Upper lobe of right lung (tissue), 1 donor: ENCODE measurements at regions not wholly inside any gene's neighbourhood (a gene's known extent, or its start where the extent isn't known, plus 50 kb on each side); places are given as distances from the start of the nearest gene placed in this dataset.

Experiments used
- ATAC-seq: fragments of 200-7000 bp; cut with Tn5 transposase; one replicate; pipeline ENCODE4 v1.9.1; 2020; ENCODE audit warnings: mild to moderate bottlenecking, moderate library complexity
- DNase-seq: peaks from one replicate; pipeline ENCODE4 v3.0.0-alpha.2; 2020
- H3K27ac ChIP-seq: fragments of 200-600 bp; one replicate; pipeline ENCODE4 v1.8.0; 2022
- H3K27me3 ChIP-seq: fragments of 200-600 bp; one replicate; pipeline ENCODE4 v1.8.0; 2022; ENCODE audit warnings: mild to moderate bottlenecking
- H3K36me3 ChIP-seq: fragments of 200-600 bp; one replicate; pipeline ENCODE4 v1.8.0; 2022
- H3K4me1 ChIP-seq: fragments of 200-600 bp; one replicate; pipeline ENCODE4 v1.8.0; 2022
- H3K4me3 ChIP-seq: fragments of 200-600 bp; one replicate; pipeline ENCODE4 v1.8.0; 2022; ENCODE audit warnings: mild to moderate bottlenecking
- H3K9me3 ChIP-seq: fragments of 200-600 bp; one replicate; pipeline ENCODE4 v1.8.0; 2022
- CTCF ChIP-seq: fragments of 200-600 bp; IDR thresholded peaks from one replicate; pipeline ENCODE4 v1.8.0; 2022; ENCODE audit warnings: antibody characterized with exemption
- intact Hi-C: fragments of 100-400 bp; cut with DNase I; formaldehyde crosslinking; loops from one replicate; pipeline ENCODE4 v1.11.0; 2022
- donor health status: DM: no; HTN: yes; CAD: no; lungs with severe emphysema.

DNA sequence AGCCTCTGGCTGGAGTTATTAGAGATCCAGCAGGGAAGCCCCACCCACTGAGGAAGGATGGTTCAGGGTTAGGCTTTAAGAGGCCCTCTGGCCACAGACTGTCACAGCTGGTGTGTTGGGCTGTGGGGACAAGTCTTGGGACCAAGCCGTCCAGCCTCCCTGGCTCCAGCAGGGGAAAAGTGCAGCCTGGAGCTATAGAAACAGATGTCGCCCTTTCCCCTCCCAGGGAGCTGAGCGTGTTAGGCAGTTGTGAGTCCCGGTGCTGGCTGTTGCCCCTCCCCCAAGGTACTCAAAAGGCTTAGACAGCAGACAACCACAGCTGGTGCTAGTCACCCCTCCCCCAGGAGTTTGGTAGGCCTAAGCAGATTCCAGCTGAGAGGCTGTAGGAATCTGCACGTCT, 143.4 kb downstream of the TMEM168 start:
- H3K4me3 ChIP-seq, result no peak overlapping the region
- H3K4me1 ChIP-seq, result no peaks in the 10 kb centered on the region
- no peak for TF ChIP-seq CTCF
- no peaks in the 10 kb centered on the region for H3K36me3 ChIP-seq
- no peaks in the 10 kb centered on the region for H3K27me3 ChIP-seq
- no peak overlapping the region for H3K27ac ChIP-seq
- peaks cover 10% of the 10 kb centered on the region for H3K9me3 ChIP-seq
- ATAC-seq (no peak), DNase-seq (no peak)
- intact Hi-C loops, result no loop called here

DNA sequence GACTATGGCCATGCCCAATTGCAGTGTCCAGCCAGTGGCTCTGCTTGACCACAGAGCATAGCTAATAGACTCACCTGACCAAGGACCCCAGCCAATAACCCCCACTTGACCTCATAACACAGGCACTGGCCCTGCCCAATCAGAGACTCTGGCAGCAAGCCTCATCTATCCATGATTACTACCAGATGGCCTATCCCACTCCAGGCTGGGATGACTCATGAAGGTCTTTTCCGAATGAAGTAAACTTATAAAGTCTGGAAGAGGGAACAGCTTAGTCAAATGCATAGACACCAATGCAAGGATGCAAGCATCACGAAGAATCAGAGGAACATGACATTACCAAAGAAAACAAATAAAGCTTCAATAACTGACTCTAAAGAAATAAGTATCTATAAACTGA, 141.4 kb downstream of the TMEM168 start:
- Histone ChIP-seq H3K27me3 (no peaks in the 10 kb centered on the region), H3K36me3 (no peaks in the 10 kb centered on the region)
- intact Hi-C loops, result no loop called here

DNA sequence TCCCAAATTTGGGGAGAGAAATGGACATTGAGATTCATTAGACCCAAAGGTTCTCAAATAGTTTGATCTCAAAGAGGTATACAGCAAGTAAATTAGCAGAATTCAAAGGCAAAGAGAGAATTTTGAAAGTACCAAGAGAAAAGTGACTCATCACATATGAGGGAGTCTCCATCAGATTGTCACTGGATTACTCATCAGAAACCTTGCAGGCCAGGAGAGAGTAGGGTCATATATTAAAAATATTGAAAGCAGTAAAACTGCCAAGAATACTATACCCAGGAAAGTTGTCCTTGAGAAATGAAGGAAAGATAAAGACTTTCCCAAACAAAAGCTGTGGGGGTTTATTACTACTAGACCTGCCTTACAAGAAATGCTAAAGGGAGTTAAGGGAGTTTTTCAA, 140.6 kb downstream of the TMEM168 start:
- no peaks in the 10 kb centered on the region for H3K27me3 ChIP-seq
- no peak overlapping the region for H3K4me3 ChIP-seq
- ATAC-seq, result no peak
- no peaks in the 10 kb centered on the region for H3K36me3 ChIP-seq
- H3K4me1 ChIP-seq, result no peaks in the 10 kb centered on the region
- H3K9me3 ChIP-seq, result peaks cover 10% of the 10 kb centered on the region
- TF ChIP-seq CTCF, result no peak
- no peak for DNase-seq
- intact Hi-C loops, result no loop called here
- no peak overlapping the region for H3K27ac ChIP-seq

More for the DNA sequence above, 141.4 kb downstream of the TMEM168 start:
- no peak overlapping the region for H3K27ac ChIP-seq
- no peaks in the 10 kb centered on the region for H3K4me1 ChIP-seq
- no peak overlapping the region for H3K4me3 ChIP-seq
- no peak for TF ChIP-seq CTCF
- peaks cover 10% of the 10 kb centered on the region for H3K9me3 ChIP-seq
- no peak for DNase-seq
- ATAC-seq, result no peak

GRCh38 chr7:112654322-112655216, 135.6 kb downstream of the TMEM168 start:
- Histone ChIP-seq H3K4me3 (no peak overlapping the region), H3K4me1 (no peaks in the 10 kb centered on the region), H3K9me3 (no peaks in the 10 kb centered on the region), H3K27me3 (no peaks in the 10 kb centered on the region), H3K36me3 (no peaks in the 10 kb centered on the region), H3K27ac (no peak overlapping the region)
- DNase-seq (no peak), ATAC-seq (no peak)
- no peak for TF ChIP-seq CTCF
- intact Hi-C loops, result no loop called here

- intact Hi-C loops, result no loop called here
- Histone ChIP-seq H3K9me3 (no peaks in the 10 kb centered on the region), H3K27me3 (no peaks in the 10 kb centered on the region), H3K4me3 (no peak overlapping the region), H3K27ac (no peak overlapping the region), H3K4me1 (no peaks in the 10 kb centered on the region), H3K36me3 (no peaks in the 10 kb centered on the region)
- DNase-seq (no peak), ATAC-seq (no peak)
- no peak for TF ChIP-seq CTCF
These were observed 124.5 kb downstream of the TMEM168 start for GRCh38 chr7:112665709-112666108.
